Vagina (tissue), 2 donors: ENCODE measurements at regions not wholly inside any gene's neighbourhood (a gene's known extent, or its start where the extent isn't known, plus 50 kb on each side); places are given as distances from the start of the nearest gene placed in this dataset.

Experiments used
- DNase-seq, 2 donors: peaks; one replicate each; pipeline ENCODE4 v3.0.0-alpha.2; 2017; ENCODE audit errors: extremely low spot score in 2 of 2
- H3K27ac ChIP-seq: fragments of 200-600 bp; sonication (generic); one replicate; pipeline ENCODE4 v1.5.1; 2019
- H3K27me3 ChIP-seq: fragments of 200-600 bp; sonication (generic); one replicate; pipeline ENCODE4 v1.5.1; 2019
- H3K36me3 ChIP-seq, 2 donors: fragments of 200-600 bp; sonication (generic); one replicate each; pipeline ENCODE4 v1.5.1; 2017 to 2019
- H3K4me1 ChIP-seq: fragments of 200-600 bp; sonication (generic); one replicate; pipeline ENCODE4 v1.5.1; 2019
- H3K4me3 ChIP-seq, 2 donors: fragments of 200-600 bp; sonication (generic); 1 replicate in 1 of 2; 2 replicates in 1 of 2; pipeline ENCODE4 v1.5.1; 2016 to 2019
- H3K9me3 ChIP-seq: fragments of 200-600 bp; sonication (generic); one replicate; pipeline ENCODE4 v1.5.1; 2019
- POLR2A ChIP-seq, 2 donors: fragments of 450-650 bp; IDR thresholded peaks; one replicate each; pipeline ENCODE4 v1.6.1; 2017; ENCODE audit warnings: antibody characterized with exemption in 2 of 2, mild to moderate bottlenecking in 2 of 2, moderate library complexity in 2 of 2
- POLR2AphosphoS5 ChIP-seq, 2 donors: sonication (generic); formaldehyde crosslinking; IDR thresholded peaks; one replicate each; pipeline ENCODE4 v1.9.0; 2017; ENCODE audit warnings: antibody characterized with exemption in 2 of 2, mild to moderate bottlenecking in 2 of 2, low read depth in 1 of 2; ENCODE audit not compliant: insufficient read depth in 1 of 2
- intact Hi-C: fragments of 100-400 bp; cut with DNase I; formaldehyde crosslinking; loops from one replicate; pipeline ENCODE4 v1.15.1; 2023
- TF ChIP-seq, protein P1 (sequence below), 3 experiments: fragments of 450-650 bp in 2 of 3; fragments of 200-600 bp in 1 of 3; sonication (generic) in 1 of 3; IDR thresholded peaks; one replicate each; pipeline ENCODE4 v1.5.1; 2017 to 2019; ENCODE audit warnings: antibody characterized with exemption in 3 of 3, mild to moderate bottlenecking in 2 of 3, moderate library complexity in 2 of 3

DNA sequence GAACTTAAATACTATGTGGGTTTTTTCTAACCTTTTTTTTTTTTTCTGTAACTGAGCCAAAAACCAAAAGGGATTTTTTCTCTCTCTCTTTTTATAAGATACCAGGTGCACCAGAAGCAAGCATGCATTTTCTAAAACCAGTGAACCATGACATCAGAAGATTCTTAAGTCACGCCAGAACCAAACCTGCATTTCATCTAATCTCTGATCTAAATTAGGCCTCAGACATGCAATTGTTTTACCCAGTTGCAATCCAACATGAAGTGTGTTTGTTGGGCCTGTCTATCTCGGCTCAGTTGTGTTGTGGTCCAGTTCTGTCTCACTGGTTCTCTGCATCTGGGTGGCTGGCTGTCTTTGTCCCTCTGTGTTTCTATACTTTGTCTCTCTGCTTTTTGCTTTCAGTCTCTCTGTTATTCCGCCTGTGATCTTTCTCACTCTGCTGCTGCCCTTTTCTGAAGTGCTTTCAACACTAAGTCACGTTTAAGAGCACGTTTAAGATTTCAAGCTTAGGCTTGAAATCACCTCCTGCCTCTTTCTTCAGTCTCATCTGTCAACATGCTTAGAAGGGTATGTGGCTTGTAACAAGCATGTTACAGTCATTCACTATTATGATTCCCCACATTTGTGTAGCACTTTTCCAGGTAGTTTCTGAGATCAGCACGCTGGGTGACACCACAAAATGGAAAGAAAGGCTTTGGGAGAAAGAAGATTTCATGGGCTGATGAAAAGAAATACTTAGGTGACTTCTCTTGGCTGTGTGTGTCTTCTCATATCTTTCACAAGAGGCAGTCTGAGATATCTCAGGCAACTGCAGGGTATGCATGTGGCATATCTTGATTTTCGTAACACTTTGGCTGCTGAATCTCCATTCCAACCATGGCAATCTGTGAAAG lies 488.9 kb downstream of the SHISA9 start:
- intact Hi-C loops, result no loop called here
- Histone ChIP-seq H3K4me3 (no peak overlapping the region), H3K4me1 (no peaks in the 10 kb centered on the region), H3K27ac (no peak overlapping the region), H3K27me3 (no peaks in the 10 kb centered on the region), H3K9me3 (no peaks in the 10 kb centered on the region), H3K36me3 (no peaks in the 10 kb centered on the region)
- DNase-seq, result no peak
- TF ChIP-seq, protein P1, sequence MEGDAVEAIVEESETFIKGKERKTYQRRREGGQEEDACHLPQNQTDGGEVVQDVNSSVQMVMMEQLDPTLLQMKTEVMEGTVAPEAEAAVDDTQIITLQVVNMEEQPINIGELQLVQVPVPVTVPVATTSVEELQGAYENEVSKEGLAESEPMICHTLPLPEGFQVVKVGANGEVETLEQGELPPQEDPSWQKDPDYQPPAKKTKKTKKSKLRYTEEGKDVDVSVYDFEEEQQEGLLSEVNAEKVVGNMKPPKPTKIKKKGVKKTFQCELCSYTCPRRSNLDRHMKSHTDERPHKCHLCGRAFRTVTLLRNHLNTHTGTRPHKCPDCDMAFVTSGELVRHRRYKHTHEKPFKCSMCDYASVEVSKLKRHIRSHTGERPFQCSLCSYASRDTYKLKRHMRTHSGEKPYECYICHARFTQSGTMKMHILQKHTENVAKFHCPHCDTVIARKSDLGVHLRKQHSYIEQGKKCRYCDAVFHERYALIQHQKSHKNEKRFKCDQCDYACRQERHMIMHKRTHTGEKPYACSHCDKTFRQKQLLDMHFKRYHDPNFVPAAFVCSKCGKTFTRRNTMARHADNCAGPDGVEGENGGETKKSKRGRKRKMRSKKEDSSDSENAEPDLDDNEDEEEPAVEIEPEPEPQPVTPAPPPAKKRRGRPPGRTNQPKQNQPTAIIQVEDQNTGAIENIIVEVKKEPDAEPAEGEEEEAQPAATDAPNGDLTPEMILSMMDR (IDR thresholded peaks at IDR 0.05), result no peak
- TF ChIP-seq POLR2AphosphoS5 (IDR thresholded peaks at IDR 0.05; ENCODE audit: insufficient read depth in 1 of 2, low read depth in 1 of 2), result no peak
- no peak for TF ChIP-seq POLR2A (IDR thresholded peaks at IDR 0.05)

DNA sequence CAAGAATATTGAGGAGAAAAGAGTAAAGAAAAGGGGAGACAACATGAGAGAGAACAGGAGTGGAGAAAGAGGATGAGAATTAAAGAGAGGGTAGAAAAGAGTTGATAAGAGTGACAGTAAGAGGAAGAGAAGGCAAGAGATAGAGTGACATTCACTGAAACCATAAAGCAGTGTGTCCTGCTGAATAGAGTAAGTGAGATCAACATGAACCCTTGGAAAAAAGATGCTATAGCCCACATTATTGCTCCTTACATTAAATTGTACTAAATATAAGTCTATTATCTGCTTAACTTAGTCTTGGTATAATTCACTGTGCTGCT lies 489.5 kb downstream of the SHISA9 start:
- H3K36me3 ChIP-seq, result no peaks in the 10 kb centered on the region
- intact Hi-C loops, result no loop called here

DNA sequence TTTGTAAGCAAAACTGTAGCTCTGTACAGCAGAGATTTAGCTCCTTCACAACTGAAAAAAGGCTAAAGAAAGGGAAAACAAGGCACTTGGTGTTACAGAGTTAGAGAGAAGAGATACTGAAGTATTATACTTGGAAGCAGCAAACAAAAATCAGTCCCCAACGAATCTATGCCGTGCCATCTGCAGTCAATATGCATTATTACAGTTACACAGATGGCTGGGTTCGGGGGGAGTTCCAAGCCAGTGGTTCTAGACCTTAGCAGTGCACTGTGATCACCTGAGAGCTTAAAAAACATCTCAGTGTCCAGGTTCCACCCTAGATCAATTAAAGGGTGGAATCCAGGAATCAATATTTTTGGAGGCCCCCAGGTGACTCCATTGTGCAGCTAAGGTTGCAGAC lies 489.9 kb downstream of the SHISA9 start:
- no peak overlapping the region for H3K27ac ChIP-seq
- H3K4me1 ChIP-seq, result no peaks in the 10 kb centered on the region
- DNase-seq, result no peak
- no peaks in the 10 kb centered on the region for H3K27me3 ChIP-seq
- no peak for TF ChIP-seq POLR2A (IDR thresholded peaks at IDR 0.05)
- TF ChIP-seq, protein P1 (IDR thresholded peaks at IDR 0.05), result no peak
- TF ChIP-seq POLR2AphosphoS5 (IDR thresholded peaks at IDR 0.05; ENCODE audit: insufficient read depth in 1 of 2, low read depth in 1 of 2), result no peak
- H3K4me3 ChIP-seq, result no peak overlapping the region
- intact Hi-C loops, result no loop called here
- no peaks in the 10 kb centered on the region for H3K36me3 ChIP-seq
- no peaks in the 10 kb centered on the region for H3K9me3 ChIP-seq

More for the DNA sequence above, 489.5 kb downstream of the SHISA9 start:
- no peak for DNase-seq
- no peak for TF ChIP-seq POLR2A (IDR thresholded peaks at IDR 0.05)
- TF ChIP-seq, protein P1 (IDR thresholded peaks at IDR 0.05), result no peak
- TF ChIP-seq POLR2AphosphoS5 (IDR thresholded peaks at IDR 0.05; ENCODE audit: insufficient read depth in 1 of 2, low read depth in 1 of 2), result no peak
- Histone ChIP-seq H3K27me3 (no peaks in the 10 kb centered on the region), H3K9me3 (no peaks in the 10 kb centered on the region), H3K4me1 (no peaks in the 10 kb centered on the region), H3K27ac (no peak overlapping the region), H3K4me3 (no peak overlapping the region)

DNA sequence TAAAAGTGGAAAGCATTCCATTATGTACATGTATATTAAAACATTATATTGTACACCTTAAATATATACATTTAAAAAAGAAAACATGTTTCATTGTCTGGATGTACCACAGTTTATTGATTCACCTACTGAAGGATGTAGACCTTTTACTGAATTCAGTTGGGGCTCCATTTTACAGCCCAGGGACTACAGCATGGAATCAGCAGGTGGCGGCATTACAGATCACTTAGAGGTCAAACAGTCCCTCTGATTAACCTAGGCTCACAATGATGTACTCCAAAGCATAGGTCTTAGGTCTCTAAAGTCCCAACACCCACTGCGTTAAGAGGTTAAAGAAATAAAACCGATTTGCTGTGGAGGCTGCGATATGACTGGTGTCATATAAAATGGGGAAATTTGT lies 490.9 kb downstream of the SHISA9 start:
- Histone ChIP-seq H3K9me3 (no peaks in the 10 kb centered on the region), H3K4me1 (no peaks in the 10 kb centered on the region), H3K36me3 (no peaks in the 10 kb centered on the region), H3K4me3 (no peak overlapping the region), H3K27me3 (no peaks in the 10 kb centered on the region), H3K27ac (no peak overlapping the region)
- intact Hi-C loops, result no loop called here
- TF ChIP-seq, protein P1 (IDR thresholded peaks at IDR 0.05), result no peak
- DNase-seq, result no peak

DNA sequence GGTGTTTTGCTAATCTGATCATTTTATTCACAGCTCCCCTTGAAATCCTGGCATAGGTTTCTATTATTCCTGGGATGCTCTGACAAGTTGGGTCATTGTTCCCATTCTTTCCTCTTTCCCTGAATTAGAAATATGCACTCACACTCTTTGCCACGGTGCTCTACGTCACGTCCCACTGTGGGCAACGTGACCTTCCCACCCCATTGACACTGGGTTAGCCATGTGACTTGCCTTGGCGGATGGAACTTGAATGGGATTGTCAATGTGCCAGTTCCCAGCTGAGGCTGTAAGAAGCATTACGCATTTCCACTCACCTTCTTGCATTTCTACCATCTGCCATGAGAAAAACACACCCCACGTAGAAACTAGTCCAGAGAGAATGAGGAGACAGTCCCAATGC lies 492.4 kb downstream of the SHISA9 start:
- Histone ChIP-seq H3K36me3 (no peaks in the 10 kb centered on the region), H3K4me1 (no peaks in the 10 kb centered on the region), H3K9me3 (no peaks in the 10 kb centered on the region), H3K27me3 (no peaks in the 10 kb centered on the region), H3K4me3 (no peak overlapping the region), H3K27ac (no peak overlapping the region)
- intact Hi-C loops, result no loop called here
- DNase-seq, result no peak
- no peak for TF ChIP-seq POLR2A (IDR thresholded peaks at IDR 0.05)
- no peak for TF ChIP-seq POLR2AphosphoS5 (IDR thresholded peaks at IDR 0.05; ENCODE audit: insufficient read depth in 1 of 2, low read depth in 1 of 2)
- TF ChIP-seq, protein P1 (IDR thresholded peaks at IDR 0.05), result no peak
